CD4-positive, alpha-beta T cell (primary cell): ENCODE measurements at regions not wholly inside any gene's neighbourhood (a gene's known extent, or its start where the extent isn't known, plus 50 kb on each side); places are given as distances from the start of the nearest gene placed in this dataset.

Source experiments
- ATAC-seq: fragments of 200-7000 bp; cut with Tn5 transposase; one replicate; pipeline ENCODE4 v1.10.0; 2022; ENCODE audit warnings: mild to moderate bottlenecking; ENCODE audit not compliant: poor library complexity
- CTCF ChIA-PET: fragments of 350-600 bp; sonication (Branson Sonifier 250); formaldehyde crosslinking; loops from one replicate; lab custom pipeline; 2021; ENCODE audit warnings: antibody characterized with exemption, inconsistent platforms; lab: Charles Lee
- POLR2A ChIA-PET: fragments of 350-600 bp; sonication (Branson Sonifier 250); formaldehyde crosslinking; loops from one replicate; lab custom pipeline; 2021; ENCODE audit warnings: antibody characterized with exemption, inconsistent platforms; lab: Charles Lee
- DNase-seq, 14 experiments: peaks; one replicate each; pipeline ENCODE4 v3.0.0-alpha.2; 2013 to 2020; ENCODE audit warnings: mixed read lengths in 2 of 14
- H3K27ac ChIP-seq, 2 donors: one replicate each; pipeline versions ENCODE4 v1.5.1 to v1.7.0; 2013; ENCODE audit warnings: low read length in 2 of 2, low read depth in 1 of 2, mild to moderate bottlenecking in 1 of 2
- H3K27me3 ChIP-seq, 2 experiments: 1 replicate in 1 of 2; 2 replicates in 1 of 2; pipeline versions ENCODE4 v1.6.1 to v1.7.0; 2013; ENCODE audit warnings: low read length in 2 of 2, control low read depth in 1 of 2, mild to moderate bottlenecking in 1 of 2, moderate library complexity in 1 of 2; ENCODE audit not compliant: insufficient read depth in 2 of 2, control insufficient read depth in 1 of 2
- H3K36me3 ChIP-seq: one replicate; pipeline ENCODE4 v1.6.1; 2013; ENCODE audit warnings: low read length, control low read depth; ENCODE audit not compliant: insufficient read depth
- H3K4me1 ChIP-seq: one replicate; pipeline ENCODE4 v1.6.1; 2013; ENCODE audit warnings: low read length, control low read depth; ENCODE audit not compliant: insufficient read depth
- H3K4me3 ChIP-seq: one replicate; pipeline ENCODE4 v1.5.1; 2013; ENCODE audit warnings: mild to moderate bottlenecking, low read length, moderate library complexity
- H3K9me3 ChIP-seq, 2 experiments: 1 replicate in 1 of 2; 2 replicates in 1 of 2; pipeline versions ENCODE4 v1.6.1 to v1.7.0; 2013; ENCODE audit warnings: low read length in 2 of 2, mild to moderate bottlenecking in 2 of 2, control low read depth in 1 of 2, moderate library complexity in 1 of 2; ENCODE audit not compliant: control insufficient read depth in 1 of 2, insufficient read depth in 1 of 2
- H3K27ac Mint-ChIP-seq: one replicate; pipeline ENCODE4 v1.8.0; 2020; ENCODE audit warnings: mixed read lengths
- H3K27me3 Mint-ChIP-seq: one replicate; pipeline ENCODE4 v1.8.0; 2021; ENCODE audit warnings: mixed read lengths
- H3K36me3 Mint-ChIP-seq: one replicate; pipeline ENCODE4 v1.8.0; 2021; ENCODE audit warnings: low read depth, mixed read lengths
- H3K4me1 Mint-ChIP-seq: one replicate; pipeline ENCODE4 v1.8.0; 2021; ENCODE audit warnings: low read depth, mixed read lengths
- H3K4me3 Mint-ChIP-seq: one replicate; pipeline ENCODE4 v1.8.0; 2020; ENCODE audit warnings: mild to moderate bottlenecking, mixed read lengths
- H3K9me3 Mint-ChIP-seq: one replicate; pipeline ENCODE4 v1.8.0; 2020; ENCODE audit warnings: mixed read lengths
- intact Hi-C, 2 experiments: fragments of 100-400 bp; cut with DNase I in 1 of 2; cut with micrococcal nuclease in 1 of 2; formaldehyde crosslinking; loops; one replicate each; pipeline versions ENCODE4 v1.15.1 to v1.9.0; 2023 to 2025; cut with DNase I, micrococcal nuclease
- TF ChIP-seq, protein P1 (sequence below): fragments of 200-600 bp; IDR thresholded peaks from one replicate; pipeline ENCODE4 v1.8.0; 2022; ENCODE audit warnings: antibody characterized with exemption, mild to moderate bottlenecking

DNA sequence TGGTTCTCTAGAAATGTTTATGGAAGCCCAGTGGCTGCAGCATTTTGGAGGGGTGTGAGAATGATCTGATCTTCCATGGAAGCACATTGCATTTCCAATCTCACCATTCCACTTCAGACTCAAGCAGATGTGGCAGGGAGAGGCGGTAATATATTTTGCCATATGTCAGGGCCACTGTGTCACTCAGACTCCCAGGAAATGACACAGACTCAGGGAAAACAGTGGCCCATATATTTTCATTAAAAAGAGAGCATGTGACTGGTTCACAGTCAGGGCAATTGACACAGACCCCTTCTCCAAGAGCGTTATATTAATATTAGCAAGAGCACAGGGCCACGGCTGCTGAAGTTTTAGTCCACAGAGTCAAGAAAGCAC is 149.3 kb upstream of the NRP1 start:
- Mint-ChIP-seq H3K27me3 (peaks cover 4% of the 10 kb centered on the region), H3K9me3 (no peaks in the 10 kb centered on the region), H3K4me1 (peaks cover 11% of the 10 kb centered on the region), H3K36me3 (no peaks in the 10 kb centered on the region), H3K27ac (no peak overlapping the region), H3K4me3 (no peak overlapping the region)
- CTCF ChIA-PET, result no interaction called here
- H3K27me3 ChIP-seq, result no peaks in the 10 kb centered on the region
- TF ChIP-seq, protein P1, sequence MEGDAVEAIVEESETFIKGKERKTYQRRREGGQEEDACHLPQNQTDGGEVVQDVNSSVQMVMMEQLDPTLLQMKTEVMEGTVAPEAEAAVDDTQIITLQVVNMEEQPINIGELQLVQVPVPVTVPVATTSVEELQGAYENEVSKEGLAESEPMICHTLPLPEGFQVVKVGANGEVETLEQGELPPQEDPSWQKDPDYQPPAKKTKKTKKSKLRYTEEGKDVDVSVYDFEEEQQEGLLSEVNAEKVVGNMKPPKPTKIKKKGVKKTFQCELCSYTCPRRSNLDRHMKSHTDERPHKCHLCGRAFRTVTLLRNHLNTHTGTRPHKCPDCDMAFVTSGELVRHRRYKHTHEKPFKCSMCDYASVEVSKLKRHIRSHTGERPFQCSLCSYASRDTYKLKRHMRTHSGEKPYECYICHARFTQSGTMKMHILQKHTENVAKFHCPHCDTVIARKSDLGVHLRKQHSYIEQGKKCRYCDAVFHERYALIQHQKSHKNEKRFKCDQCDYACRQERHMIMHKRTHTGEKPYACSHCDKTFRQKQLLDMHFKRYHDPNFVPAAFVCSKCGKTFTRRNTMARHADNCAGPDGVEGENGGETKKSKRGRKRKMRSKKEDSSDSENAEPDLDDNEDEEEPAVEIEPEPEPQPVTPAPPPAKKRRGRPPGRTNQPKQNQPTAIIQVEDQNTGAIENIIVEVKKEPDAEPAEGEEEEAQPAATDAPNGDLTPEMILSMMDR, result no peak
- intact Hi-C loops, result no loop called here
- H3K4me1 ChIP-seq, result no peaks in the 10 kb centered on the region
- no peak overlapping the region for H3K4me3 ChIP-seq
- DNase-seq (no peak), ATAC-seq (no peak)
- no peak overlapping the region for H3K27ac ChIP-seq
- H3K9me3 ChIP-seq, result peaks cover 0 to 9% of the 10 kb centered on the region in 2 experiments
- POLR2A ChIA-PET, result no interaction called here
- no peaks in the 10 kb centered on the region for H3K36me3 ChIP-seq

- no peak overlapping the region for H3K4me3 ChIP-seq
- Mint-ChIP-seq H3K4me3 (no peak overlapping the region), H3K4me1 (peaks cover 11% of the 10 kb centered on the region), H3K9me3 (no peaks in the 10 kb centered on the region), H3K36me3 (no peaks in the 10 kb centered on the region), H3K27ac (no peak overlapping the region), H3K27me3 (peaks cover 4% of the 10 kb centered on the region)
- ATAC-seq (no peak), DNase-seq (no peak)
- H3K4me1 ChIP-seq, result no peaks in the 10 kb centered on the region
- H3K36me3 ChIP-seq, result no peaks in the 10 kb centered on the region
- H3K27ac ChIP-seq, result no peak overlapping the region
- TF ChIP-seq, protein P1, result no peak
- CTCF ChIA-PET, result no interaction called here
- POLR2A ChIA-PET, result no interaction called here
- intact Hi-C loops, result no loop called here
- no peaks in the 10 kb centered on the region for H3K27me3 ChIP-seq
- peaks cover 0 to 9% of the 10 kb centered on the region in 2 experiments for H3K9me3 ChIP-seq
These were observed 148.8 kb upstream of the NRP1 start for GRCh38 chr10:33483124-33483815.

DNA sequence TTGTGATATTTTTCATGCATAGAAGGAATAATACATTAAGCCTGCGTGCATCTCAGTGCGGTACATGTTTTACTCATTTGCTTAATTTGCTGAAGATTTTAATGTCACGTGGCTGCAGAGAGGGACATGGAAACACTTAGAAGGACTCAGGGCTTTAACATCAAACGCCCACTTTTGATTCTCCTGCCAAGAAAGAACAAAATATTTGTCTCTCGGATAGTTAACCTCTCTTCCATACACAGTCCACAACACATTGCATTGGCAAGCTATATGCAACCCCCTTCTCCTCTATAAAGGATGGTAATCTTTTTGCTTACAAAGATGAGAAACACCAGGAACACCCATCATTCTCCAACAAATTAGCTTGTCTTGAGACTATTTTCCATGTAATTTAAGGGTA is 148.0 kb upstream of the NRP1 start:
- CTCF ChIA-PET, result no interaction called here
- ATAC-seq, result no peak
- H3K9me3 Mint-ChIP-seq, result no peaks in the 10 kb centered on the region

More for the DNA sequence above, 148.0 kb upstream of the NRP1 start:
- TF ChIP-seq, protein P1, result no peak
- Mint-ChIP-seq H3K27me3 (peaks cover 4% of the 10 kb centered on the region), H3K27ac (no peak overlapping the region), H3K4me1 (peaks cover 11% of the 10 kb centered on the region), H3K36me3 (no peaks in the 10 kb centered on the region), H3K4me3 (no peak overlapping the region)
- no peak overlapping the region for H3K4me3 ChIP-seq
- POLR2A ChIA-PET, result no interaction called here
- H3K9me3 ChIP-seq, result peaks cover 0 to 9% of the 10 kb centered on the region in 2 experiments
- no peaks in the 10 kb centered on the region for H3K4me1 ChIP-seq
- H3K36me3 ChIP-seq, result no peaks in the 10 kb centered on the region
- H3K27ac ChIP-seq, result no peak overlapping the region
- no peak for DNase-seq
- intact Hi-C loops, result no loop called here
- H3K27me3 ChIP-seq, result no peaks in the 10 kb centered on the region
